Fibroblast of pulmonary artery (primary cell): ENCODE measurements at regions not wholly inside any gene's neighbourhood (a gene's known extent, or its start where the extent isn't known, plus 50 kb on each side); places are given as distances from the start of the nearest gene placed in this dataset.

Experiments used
- DNase-seq: peaks from one replicate; pipeline ENCODE4 v3.0.0-alpha.2; 2010; ENCODE audit warnings: low read depth
- H3K4me3 ChIP-seq: replicated peaks from 2 replicates; pipeline ENCODE4 v1.5.1; 2011; ENCODE audit warnings: low read depth, mild to moderate bottlenecking, control low read depth, low read length, moderate library complexity
- TF ChIP-seq, protein P1 (sequence below): IDR thresholded peaks from 2 replicates; pipeline ENCODE4 v1.5.1; 2011; ENCODE audit warnings: mild to moderate bottlenecking, control low read depth, low read length, inconsistent platforms; ENCODE audit errors: missing control alignments

DNA sequence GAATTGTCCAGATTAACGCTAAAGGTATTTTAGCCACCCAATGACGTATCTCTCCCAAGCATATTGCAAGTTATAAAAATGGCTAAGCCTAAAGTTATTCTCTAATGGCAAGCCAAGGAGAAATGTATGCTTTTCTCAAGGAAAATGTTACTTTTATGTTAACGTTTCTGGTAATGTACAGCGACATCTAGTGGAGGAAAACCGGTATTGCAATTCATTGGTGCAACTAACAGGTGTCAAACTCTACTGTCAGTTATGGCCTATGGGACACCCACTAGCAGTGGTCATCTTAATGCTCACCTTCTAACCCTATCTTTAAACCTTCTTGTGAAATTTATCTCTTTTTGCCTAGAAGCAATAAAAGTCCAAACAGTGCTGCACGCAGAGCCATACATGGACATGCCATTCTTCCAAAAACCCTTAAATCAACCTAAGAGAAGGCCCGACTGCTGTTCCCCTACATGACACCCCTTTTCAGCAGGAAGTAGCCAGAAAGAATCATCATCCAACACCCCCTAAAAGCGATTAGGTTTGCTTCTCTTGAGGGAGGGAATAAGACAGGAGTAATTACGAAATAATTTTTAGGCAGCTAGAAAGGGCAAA lies 68.7 kb upstream of the LRIF1 start:
- TF ChIP-seq, protein P1, sequence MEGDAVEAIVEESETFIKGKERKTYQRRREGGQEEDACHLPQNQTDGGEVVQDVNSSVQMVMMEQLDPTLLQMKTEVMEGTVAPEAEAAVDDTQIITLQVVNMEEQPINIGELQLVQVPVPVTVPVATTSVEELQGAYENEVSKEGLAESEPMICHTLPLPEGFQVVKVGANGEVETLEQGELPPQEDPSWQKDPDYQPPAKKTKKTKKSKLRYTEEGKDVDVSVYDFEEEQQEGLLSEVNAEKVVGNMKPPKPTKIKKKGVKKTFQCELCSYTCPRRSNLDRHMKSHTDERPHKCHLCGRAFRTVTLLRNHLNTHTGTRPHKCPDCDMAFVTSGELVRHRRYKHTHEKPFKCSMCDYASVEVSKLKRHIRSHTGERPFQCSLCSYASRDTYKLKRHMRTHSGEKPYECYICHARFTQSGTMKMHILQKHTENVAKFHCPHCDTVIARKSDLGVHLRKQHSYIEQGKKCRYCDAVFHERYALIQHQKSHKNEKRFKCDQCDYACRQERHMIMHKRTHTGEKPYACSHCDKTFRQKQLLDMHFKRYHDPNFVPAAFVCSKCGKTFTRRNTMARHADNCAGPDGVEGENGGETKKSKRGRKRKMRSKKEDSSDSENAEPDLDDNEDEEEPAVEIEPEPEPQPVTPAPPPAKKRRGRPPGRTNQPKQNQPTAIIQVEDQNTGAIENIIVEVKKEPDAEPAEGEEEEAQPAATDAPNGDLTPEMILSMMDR: peak; percentile 80
- peak; percentile 48 for DNase-seq
- no peak overlapping the region for H3K4me3 ChIP-seq

- DNase-seq: peak; percentile 68
- TF ChIP-seq, protein P1: peak; percentile 97
- H3K4me3 ChIP-seq: no peak overlapping the region
Measured at GRCh38 chr1:111030590-111030989, 66.9 kb upstream of the LRIF1 start.

GRCh38 chr1:111025109-111025508 lies 61.4 kb upstream of the LRIF1 start:
- DNase-seq: no peak
- TF ChIP-seq, protein P1: no peak
- H3K4me3 ChIP-seq: no peak overlapping the region

GRCh38 chr1:111015222-111015621 lies 51.5 kb upstream of the LRIF1 start:
- H3K4me3 ChIP-seq: no peak overlapping the region
- TF ChIP-seq, protein P1: no peak
- no peak for DNase-seq
